Mesodermal cell (in vitro differentiated cells): ENCODE measurements at regions not wholly inside any gene's neighbourhood (a gene's known extent, or its start where the extent isn't known, plus 50 kb on each side); places are given as distances from the start of the nearest gene placed in this dataset.

ENCODE experiments used
- H3K27ac ChIP-seq: 2 replicates; pipeline ENCODE4 v1.7.0; 2013; ENCODE audit warnings: mild to moderate bottlenecking, low read depth, low read length, moderate library complexity; ENCODE audit not compliant: severe bottlenecking
- H3K36me3 ChIP-seq: 2 replicates; pipeline ENCODE4 v1.7.1; 2013; ENCODE audit warnings: mild to moderate bottlenecking, low read length, moderate library complexity; ENCODE audit not compliant: control insufficient read depth, insufficient read depth
- H3K4me1 ChIP-seq: one replicate; pipeline ENCODE4 v1.7.1; 2013; ENCODE audit warnings: mild to moderate bottlenecking, low read length; ENCODE audit not compliant: insufficient read depth, control insufficient read depth, poor library complexity, severe bottlenecking
- H3K4me3 ChIP-seq: 2 replicates; pipeline ENCODE4 v1.7.0; 2013; ENCODE audit warnings: low read length, control low read depth, mild to moderate bottlenecking; ENCODE audit not compliant: insufficient read depth, poor library complexity, severe bottlenecking; ENCODE audit errors: extremely low read depth
- H3K9me3 ChIP-seq: 2 replicates; pipeline ENCODE4 v1.7.1; 2013; ENCODE audit warnings: mild to moderate bottlenecking, low read length, moderate library complexity; ENCODE audit not compliant: control insufficient read depth
- WGBS, 2 experiments: methylation state at CpG; one replicate each; pipeline ENCODE4 v1.1.5; 2013; ENCODE audit warnings: missing lambda C conversion rate in 2 of 2; ENCODE audit not compliant: insufficient coverage in 2 of 2; 5-methylcytosine and 5-hydroxymethylcytosine counted together

GRCh38 chr16:54381601-54382313, 95.2 kb upstream of the IRX3 start:
- 94 to 96% methylated on average over 2 to 8 of the region's 12 CpGs for WGBS, 2 experiments
- Histone ChIP-seq H3K4me1 (no peaks in the 10 kb centered on the region), H3K36me3 (no peaks in the 10 kb centered on the region), H3K27ac (no peak overlapping the region), H3K9me3 (peaks cover 12% of the 10 kb centered on the region), H3K4me3 (no peak overlapping the region)

- Histone ChIP-seq H3K36me3 (no peaks in the 10 kb centered on the region), H3K4me1 (peaks cover 21% of the 10 kb centered on the region), H3K27ac (no peak overlapping the region), H3K9me3 (peaks cover 15% of the 10 kb centered on the region), H3K4me3 (no peak overlapping the region)
- 81 to 87% methylated on average over 7 to 8 of the region's 8 CpGs for WGBS, 2 experiments
Measured at GRCh38 chr16:54375071-54375470, 88.5 kb upstream of the IRX3 start.

GRCh38 chr16:54373534-54374520, 87.2 kb upstream of the IRX3 start:
- Histone ChIP-seq H3K4me1 (peaks cover 21% of the 10 kb centered on the region), H3K4me3 (no peak overlapping the region), H3K36me3 (no peaks in the 10 kb centered on the region), H3K27ac (peak overlapping the region; percentile 83), H3K9me3 (peaks cover 15% of the 10 kb centered on the region)
- 83% methylated on average over 16 to 17 of the region's 27 CpGs for WGBS, 2 experiments

- peak overlapping the region; percentile 32 for H3K27ac ChIP-seq
- 70 to 75% methylated on average over 18 of the region's 29 CpGs for WGBS, 2 experiments
Measured at GRCh38 chr16:54370278-54371040, 83.9 kb upstream of the IRX3 start.

GRCh38 chr16:54369861-54370260, 83.3 kb upstream of the IRX3 start:
- Histone ChIP-seq H3K4me1 (peaks cover 19% of the 10 kb centered on the region), H3K36me3 (no peaks in the 10 kb centered on the region), H3K4me3 (no peak overlapping the region), H3K9me3 (no peaks in the 10 kb centered on the region), H3K27ac (no peak overlapping the region)
- WGBS, 2 experiments, result 76 to 93% methylated on average over 2 to 4 of the region's 8 CpGs

More at GRCh38 chr16:54370278-54371040, 83.9 kb upstream of the IRX3 start:
- no peaks in the 10 kb centered on the region for H3K9me3 ChIP-seq
- H3K36me3 ChIP-seq, result no peaks in the 10 kb centered on the region
- H3K4me1 ChIP-seq, result peaks cover 21% of the 10 kb centered on the region
- no peak overlapping the region for H3K4me3 ChIP-seq

- WGBS, 2 experiments, result 82 to 100% methylated on average over 1 to 2 of the region's 2 CpGs
- Histone ChIP-seq H3K4me3 (no peak overlapping the region), H3K36me3 (no peaks in the 10 kb centered on the region), H3K4me1 (peaks cover 5% of the 10 kb centered on the region), H3K9me3 (no peaks in the 10 kb centered on the region), H3K27ac (no peak overlapping the region)
Measured at GRCh38 chr16:54366943-54367342, 80.4 kb upstream of the IRX3 start.

GRCh38 chr16:54365990-54366634, 79.5 kb upstream of the IRX3 start:
- no peaks in the 10 kb centered on the region for H3K9me3 ChIP-seq
- H3K36me3 ChIP-seq, result no peaks in the 10 kb centered on the region
- no peak overlapping the region for H3K4me3 ChIP-seq
- no peak overlapping the region for H3K27ac ChIP-seq
- 95 to 98% methylated on average over 7 of the region's 10 CpGs for WGBS, 2 experiments
- H3K4me1 ChIP-seq, result peaks cover 5% of the 10 kb centered on the region

GRCh38 chr16:54363766-54364165, 77.2 kb upstream of the IRX3 start:
- H3K36me3 ChIP-seq, result no peaks in the 10 kb centered on the region
- no peaks in the 10 kb centered on the region for H3K9me3 ChIP-seq
- 51 to 53% methylated on average over 3 to 4 of the region's 6 CpGs for WGBS, 2 experiments
- no peaks in the 10 kb centered on the region for H3K4me1 ChIP-seq
- H3K27ac ChIP-seq, result no peak overlapping the region
- no peak overlapping the region for H3K4me3 ChIP-seq

GRCh38 chr16:54362591-54363206, 76.1 kb upstream of the IRX3 start:
- WGBS, 2 experiments, result 75 to 92% methylated on average over 10 to 11 of the region's 18 CpGs
- no peak overlapping the region for H3K4me3 ChIP-seq
- no peaks in the 10 kb centered on the region for H3K4me1 ChIP-seq
- no peaks in the 10 kb centered on the region for H3K9me3 ChIP-seq
- H3K36me3 ChIP-seq, result no peaks in the 10 kb centered on the region
- H3K27ac ChIP-seq, result no peak overlapping the region

GRCh38 chr16:54361246-54361645, 74.7 kb upstream of the IRX3 start:
- Histone ChIP-seq H3K36me3 (no peaks in the 10 kb centered on the region), H3K4me3 (no peak overlapping the region), H3K9me3 (no peaks in the 10 kb centered on the region), H3K4me1 (no peaks in the 10 kb centered on the region), H3K27ac (no peak overlapping the region)
- WGBS, 2 experiments, result 75% methylated on average over 1 of the region's 1 CpG; no CpG with 5 or more reads in 1 of the 2 experiments
